ENCODE measurements at regions not wholly inside any gene's neighbourhood (a gene's known extent, or its start where the extent isn't known, plus 50 kb on each side); places are given as distances from the start of the nearest gene placed in this dataset.

DNA sequence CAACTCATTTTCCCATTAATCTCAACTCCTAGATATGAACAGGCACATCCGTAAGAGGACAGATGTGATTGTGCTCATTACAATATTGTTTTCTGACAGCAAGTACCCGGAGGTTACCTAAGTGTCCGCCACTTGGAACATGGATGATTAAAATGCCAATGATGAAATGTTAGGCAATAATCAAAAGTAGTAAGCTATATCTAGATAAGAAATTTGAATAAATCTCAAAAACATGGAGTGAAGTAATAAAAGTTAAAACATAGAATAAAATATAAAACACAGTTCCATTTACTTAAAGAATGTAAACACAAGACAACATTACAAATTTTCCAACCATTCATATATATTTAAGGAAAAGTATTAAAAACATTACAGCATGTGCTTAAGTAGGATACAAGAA, 59.2 kb upstream of the LY86 start:
- no peak overlapping the region for H3K4me3 ChIP-seq (ENCODE audit: low read length)
- H3K4me1 ChIP-seq (ENCODE audit: low read length) = no peaks in the 10 kb centered on the region
- H3K36me3 ChIP-seq (replicated peaks; ENCODE audit: low read depth, low read length) = no peaks in the 10 kb centered on the region
- TF ChIP-seq, protein P1, sequence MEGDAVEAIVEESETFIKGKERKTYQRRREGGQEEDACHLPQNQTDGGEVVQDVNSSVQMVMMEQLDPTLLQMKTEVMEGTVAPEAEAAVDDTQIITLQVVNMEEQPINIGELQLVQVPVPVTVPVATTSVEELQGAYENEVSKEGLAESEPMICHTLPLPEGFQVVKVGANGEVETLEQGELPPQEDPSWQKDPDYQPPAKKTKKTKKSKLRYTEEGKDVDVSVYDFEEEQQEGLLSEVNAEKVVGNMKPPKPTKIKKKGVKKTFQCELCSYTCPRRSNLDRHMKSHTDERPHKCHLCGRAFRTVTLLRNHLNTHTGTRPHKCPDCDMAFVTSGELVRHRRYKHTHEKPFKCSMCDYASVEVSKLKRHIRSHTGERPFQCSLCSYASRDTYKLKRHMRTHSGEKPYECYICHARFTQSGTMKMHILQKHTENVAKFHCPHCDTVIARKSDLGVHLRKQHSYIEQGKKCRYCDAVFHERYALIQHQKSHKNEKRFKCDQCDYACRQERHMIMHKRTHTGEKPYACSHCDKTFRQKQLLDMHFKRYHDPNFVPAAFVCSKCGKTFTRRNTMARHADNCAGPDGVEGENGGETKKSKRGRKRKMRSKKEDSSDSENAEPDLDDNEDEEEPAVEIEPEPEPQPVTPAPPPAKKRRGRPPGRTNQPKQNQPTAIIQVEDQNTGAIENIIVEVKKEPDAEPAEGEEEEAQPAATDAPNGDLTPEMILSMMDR (IDR thresholded peaks at IDR 0.05; ENCODE audit: low read depth, low read length) = no peak
- no peak for TF ChIP-seq EZH2phosphoT487 (IDR thresholded peaks at IDR 0.05; ENCODE audit: low read depth)
- H4K20me1 ChIP-seq (ENCODE audit: insufficient read depth, low read length) = no peaks in the 10 kb centered on the region
- peaks cover 16% of the 10 kb centered on the region; the same call in 1 of the 2 replicates for H3K27me3 ChIP-seq (ENCODE audit: low read depth, low read length)
- no peaks in the 10 kb centered on the region for H3K9me3 ChIP-seq (ENCODE audit: insufficient read depth, low read length)
- H3K79me2 ChIP-seq (ENCODE audit: low read length) = no peaks in the 10 kb centered on the region
- H3K9ac ChIP-seq (ENCODE audit: low read length) = no peak overlapping the region
- H2AFZ ChIP-seq (ENCODE audit: low read depth, low read length) = no peak overlapping the region
- no peak overlapping the region for H3K27ac ChIP-seq (ENCODE audit: low read length)
- H3K4me2 ChIP-seq (ENCODE audit: low read length) = no peak overlapping the region

DNA sequence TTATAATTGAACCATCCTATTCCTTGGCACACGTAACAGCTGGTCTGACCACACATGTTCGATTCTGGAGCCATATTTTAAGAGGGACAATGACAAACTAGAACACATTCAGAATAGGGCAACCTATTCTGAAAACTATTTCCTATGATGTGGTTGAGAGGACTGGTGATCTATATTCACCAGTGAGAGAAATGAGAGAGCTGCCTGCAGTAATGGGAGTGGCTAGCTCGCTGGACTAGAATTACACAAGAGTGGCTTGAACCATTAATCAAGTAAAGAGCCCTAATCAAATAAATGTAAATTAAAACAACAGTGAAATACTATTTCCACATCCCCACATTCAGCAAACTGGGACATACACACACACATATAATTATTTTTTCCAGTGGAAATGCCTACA, 55.3 kb upstream of the LY86 start:
- Histone ChIP-seq H3K4me2 (ENCODE audit: low read length) (no peak overlapping the region), H4K20me1 (ENCODE audit: insufficient read depth, low read length) (no peaks in the 10 kb centered on the region), H3K9me3 (ENCODE audit: insufficient read depth, low read length) (no peaks in the 10 kb centered on the region), H3K79me2 (ENCODE audit: low read length) (no peaks in the 10 kb centered on the region), H2AFZ (ENCODE audit: low read depth, low read length) (no peak overlapping the region), H3K4me3 (ENCODE audit: low read length) (no peak overlapping the region), H3K36me3 (replicated peaks; ENCODE audit: low read depth, low read length) (no peaks in the 10 kb centered on the region), H3K27ac (ENCODE audit: low read length) (no peak overlapping the region), H3K4me1 (ENCODE audit: low read length) (no peaks in the 10 kb centered on the region), H3K9ac (ENCODE audit: low read length) (no peak overlapping the region), H3K27me3 (ENCODE audit: low read depth, low read length) (peaks cover 11% of the 10 kb centered on the region; the same call in 1 of the 2 replicates)
- TF ChIP-seq, protein P1 (IDR thresholded peaks at IDR 0.05; ENCODE audit: low read depth, low read length) = no peak
- TF ChIP-seq EZH2phosphoT487 (IDR thresholded peaks at IDR 0.05; ENCODE audit: low read depth) = no peak

DNA sequence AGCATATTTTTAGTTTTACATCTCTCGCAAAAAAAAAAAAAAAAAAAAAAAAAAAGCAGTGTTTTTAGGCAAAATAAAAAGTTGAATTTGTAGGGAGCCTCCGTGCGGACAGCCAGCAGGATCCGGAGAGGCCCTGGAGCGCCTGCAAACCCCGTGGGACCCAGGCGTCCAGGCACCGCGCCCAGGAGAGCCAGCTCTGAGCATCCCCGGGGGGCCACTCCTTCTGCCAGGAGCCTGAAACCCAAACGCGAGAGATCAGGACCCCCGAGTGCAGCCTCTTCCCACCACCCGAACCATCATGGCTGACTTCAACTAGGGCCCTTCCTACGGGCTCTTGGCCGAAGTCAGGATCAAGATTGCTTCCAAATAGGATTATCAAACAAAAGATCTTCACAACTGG, 54.1 kb upstream of the LY86 start:
- no peak overlapping the region for H3K27ac ChIP-seq (ENCODE audit: low read length)
- TF ChIP-seq, protein P1 (IDR thresholded peaks at IDR 0.05; ENCODE audit: low read depth, low read length) = no peak
- no peak for TF ChIP-seq EZH2phosphoT487 (IDR thresholded peaks at IDR 0.05; ENCODE audit: low read depth)

DNA sequence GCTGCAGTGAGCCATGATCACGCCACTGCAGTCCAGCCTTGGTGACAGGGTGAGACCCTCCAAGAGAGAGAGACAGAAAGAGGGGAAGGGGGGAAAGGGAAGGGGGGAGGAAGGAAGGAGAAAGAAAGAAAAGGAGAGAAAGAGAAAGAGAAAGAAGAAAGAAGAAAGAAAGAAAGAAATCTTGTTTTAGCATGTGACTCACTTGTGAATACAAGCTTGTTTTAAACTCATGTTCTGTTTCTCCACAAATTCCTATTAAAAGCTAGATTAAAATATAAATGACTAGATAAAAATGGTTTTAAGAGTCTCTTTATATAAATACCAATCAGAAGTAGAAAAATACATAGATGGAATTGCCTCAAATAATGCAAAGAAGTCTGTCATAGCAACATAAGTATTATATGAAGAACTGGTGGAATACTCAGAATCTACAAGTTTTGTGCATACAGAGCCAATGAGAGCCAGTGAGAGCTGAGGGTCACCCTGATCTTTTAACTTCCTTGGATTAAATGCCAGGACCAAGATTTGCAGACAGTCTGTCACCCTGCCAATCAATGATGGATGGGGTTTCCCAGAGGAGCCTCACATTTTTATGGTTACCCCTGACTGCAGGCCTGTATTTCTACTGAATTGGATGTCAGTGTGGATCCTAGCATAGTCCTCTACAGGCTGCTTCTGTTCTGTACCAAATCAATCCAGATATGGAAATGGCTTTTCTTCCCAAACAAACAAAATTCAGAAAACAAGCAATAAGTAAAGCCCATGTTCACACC, 50.8 kb upstream of the LY86 start:
- no peaks in the 10 kb centered on the region for H4K20me1 ChIP-seq (ENCODE audit: insufficient read depth, low read length)
- no peak overlapping the region for H3K27ac ChIP-seq (ENCODE audit: low read length)
- no peaks in the 10 kb centered on the region for H3K36me3 ChIP-seq (replicated peaks; ENCODE audit: low read depth, low read length)
- no peak overlapping the region for H2AFZ ChIP-seq (ENCODE audit: low read depth, low read length)
- H3K27me3 ChIP-seq (ENCODE audit: low read depth, low read length) = peaks cover 13% of the 10 kb centered on the region
- H3K79me2 ChIP-seq (ENCODE audit: low read length) = no peaks in the 10 kb centered on the region
- no peak overlapping the region for H3K4me3 ChIP-seq (ENCODE audit: low read length)
- no peak overlapping the region for H3K4me2 ChIP-seq (ENCODE audit: low read length)
- no peaks in the 10 kb centered on the region for H3K9me3 ChIP-seq (ENCODE audit: insufficient read depth, low read length)
- TF ChIP-seq, protein P1 (IDR thresholded peaks at IDR 0.05; ENCODE audit: low read depth, low read length) = no peak
- no peak for TF ChIP-seq EZH2phosphoT487 (IDR thresholded peaks at IDR 0.05; ENCODE audit: low read depth)
- no peak overlapping the region for H3K9ac ChIP-seq (ENCODE audit: low read length)
- H3K4me1 ChIP-seq (ENCODE audit: low read length) = no peaks in the 10 kb centered on the region

More for the DNA sequence above, 54.1 kb upstream of the LY86 start:
- H2AFZ ChIP-seq (ENCODE audit: low read depth, low read length) = no peak overlapping the region
- no peaks in the 10 kb centered on the region for H4K20me1 ChIP-seq (ENCODE audit: insufficient read depth, low read length)
- H3K79me2 ChIP-seq (ENCODE audit: low read length) = no peaks in the 10 kb centered on the region
- peaks cover 16% of the 10 kb centered on the region for H3K27me3 ChIP-seq (ENCODE audit: low read depth, low read length)
- H3K9me3 ChIP-seq (ENCODE audit: insufficient read depth, low read length) = no peaks in the 10 kb centered on the region
- no peaks in the 10 kb centered on the region for H3K36me3 ChIP-seq (replicated peaks; ENCODE audit: low read depth, low read length)
- H3K4me3 ChIP-seq (ENCODE audit: low read length) = no peak overlapping the region
- no peak overlapping the region for H3K4me2 ChIP-seq (ENCODE audit: low read length)
- no peaks in the 10 kb centered on the region for H3K4me1 ChIP-seq (ENCODE audit: low read length)
- H3K9ac ChIP-seq (ENCODE audit: low read length) = no peak overlapping the region
